ENCODE measurements at regions not wholly inside any gene's neighbourhood (a gene's known extent, or its start where the extent isn't known, plus 50 kb on each side); places are given as distances from the start of the nearest gene placed in this dataset.

- H3K27ac Mint-ChIP-seq = no peak overlapping the region
- H3K9me3 Mint-ChIP-seq = no peaks in the 10 kb centered on the region
- H3K36me3 Mint-ChIP-seq (ENCODE audit: low read depth) = no peaks in the 10 kb centered on the region
- no peaks in the 10 kb centered on the region for H3K27me3 Mint-ChIP-seq
- no peak for ATAC-seq (ENCODE audit: low read depth)
- ChIA-PET CTCF (no interaction called here), POLR2A (interaction anchor here (0.9 to 1.2 kb wide), 2 partner anchors 8 to 51 kb away, joined by 3 read pairs; no protein-coding TSS in a partner anchor)
- no peak for TF ChIP-seq CTCF (IDR thresholded peaks at IDR 0.05)
- intact Hi-C loops (cut with micrococcal nuclease) = no loop called here
- H3K4me3 Mint-ChIP-seq = no peak overlapping the region
- DNase-seq = no peak
- peaks cover 30% of the 10 kb centered on the region for H3K4me1 Mint-ChIP-seq
Observed at GRCh38 chr12:4196805-4197420, 76.6 kb upstream of the CCND2 start.

- CTCF ChIA-PET = no interaction called here
Observed at GRCh38 chr12:4194668-4195067, 78.9 kb upstream of the CCND2 start.

GRCh38 chr12:4193821-4194220, 79.7 kb upstream of the CCND2 start:
- Mint-ChIP-seq H3K27me3 (no peaks in the 10 kb centered on the region), H3K36me3 (ENCODE audit: low read depth) (no peaks in the 10 kb centered on the region), H3K4me1 (peaks cover 18% of the 10 kb centered on the region), H3K9me3 (no peaks in the 10 kb centered on the region), H3K27ac (no peak overlapping the region), H3K4me3 (no peak overlapping the region)
- ATAC-seq (ENCODE audit: low read depth) = no peak
- no peak for TF ChIP-seq CTCF (IDR thresholded peaks at IDR 0.05)
- POLR2A ChIA-PET = no interaction called here
- intact Hi-C loops (cut with micrococcal nuclease) = no loop called here
- CTCF ChIA-PET = no interaction called here
- no peak for DNase-seq

More at GRCh38 chr12:4194668-4195067, 78.9 kb upstream of the CCND2 start:
- H3K9me3 Mint-ChIP-seq = no peaks in the 10 kb centered on the region
- H3K4me1 Mint-ChIP-seq = peaks cover 19% of the 10 kb centered on the region
- H3K27me3 Mint-ChIP-seq = no peaks in the 10 kb centered on the region
- TF ChIP-seq CTCF (IDR thresholded peaks at IDR 0.05) = no peak
- intact Hi-C loops (cut with micrococcal nuclease) = no loop called here
- ATAC-seq (ENCODE audit: low read depth) (no peak), DNase-seq (no peak)
- H3K36me3 Mint-ChIP-seq (ENCODE audit: low read depth) = no peaks in the 10 kb centered on the region
- no peak overlapping the region for H3K27ac Mint-ChIP-seq
- POLR2A ChIA-PET = no interaction called here
- H3K4me3 Mint-ChIP-seq = no peak overlapping the region

- POLR2A ChIA-PET = interaction anchor here (0.6 to 1.3 kb wide), 4 partner anchors 38 to 80 kb away, joined by 3 to 9 read pairs (median 4); no protein-coding TSS in a partner anchor
- H3K27ac Mint-ChIP-seq = no peak overlapping the region
Observed at GRCh38 chr12:4191642-4192041, 81.9 kb upstream of the CCND2 start.

More at GRCh38 chr12:4191642-4192041, 81.9 kb upstream of the CCND2 start:
- intact Hi-C loops (cut with micrococcal nuclease) = no loop called here
- TF ChIP-seq CTCF (IDR thresholded peaks at IDR 0.05) = no peak
- Mint-ChIP-seq H3K36me3 (ENCODE audit: low read depth) (no peaks in the 10 kb centered on the region), H3K4me3 (no peak overlapping the region), H3K4me1 (peaks cover 7% of the 10 kb centered on the region), H3K9me3 (no peaks in the 10 kb centered on the region), H3K27me3 (no peaks in the 10 kb centered on the region)
- CTCF ChIA-PET = interaction anchor here (2.0 kb wide), 1 partner anchor 85 kb away, joined by 6 read pairs; no protein-coding TSS in a partner anchor
- DNase-seq (no peak), ATAC-seq (ENCODE audit: low read depth) (peak; percentile 69)

Data from activated B cell treated with CpG ODN at 0.5 μM for 24 hours (primary cell).